NB4 (cell line): ENCODE measurements at regions not wholly inside any gene's neighbourhood (a gene's known extent, or its start where the extent isn't known, plus 50 kb on each side); places are given as distances from the start of the nearest gene placed in this dataset.

Source experiments
- MYC ChIP-seq: IDR thresholded peaks from 2 replicates; pipeline ENCODE4 v1.6.1; 2011; ENCODE audit warnings: low read depth, low read length
- POLR2A ChIP-seq: IDR thresholded peaks from 2 replicates; pipeline ENCODE4 v1.6.1; 2011; ENCODE audit warnings: mild to moderate bottlenecking; ENCODE audit not compliant: insufficient read length; ENCODE audit errors: extremely low read depth
- TF ChIP-seq, protein P1 (sequence below): IDR thresholded peaks from one replicate; pipeline ENCODE4 v1.5.1; 2012; ENCODE audit warnings: low read depth, low read length
- TF ChIP-seq, protein P2 (sequence below): IDR thresholded peaks from 2 replicates; pipeline ENCODE4 v1.6.1; 2011; ENCODE audit warnings: low read depth, low read length

DNA sequence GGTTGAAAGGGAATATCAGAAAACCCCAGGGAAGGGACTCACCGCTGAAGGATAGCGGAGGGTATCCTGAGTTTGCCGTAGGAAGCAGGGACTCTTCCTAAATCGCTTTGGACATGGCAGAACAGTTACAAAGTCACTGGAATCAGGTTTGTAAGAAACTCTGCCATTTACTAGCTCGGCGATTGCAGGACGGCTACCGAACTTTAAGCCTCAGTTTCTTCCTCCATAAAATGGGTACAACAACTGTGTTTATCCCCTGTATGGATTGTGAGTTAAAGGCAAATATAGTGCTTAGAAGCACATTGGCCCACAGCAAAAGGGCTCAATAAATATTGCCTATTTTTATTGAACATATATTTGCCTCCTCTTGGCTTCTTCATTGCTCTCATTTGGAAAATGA lies 90.6 kb downstream of the MAF start:
- TF ChIP-seq, protein P1, sequence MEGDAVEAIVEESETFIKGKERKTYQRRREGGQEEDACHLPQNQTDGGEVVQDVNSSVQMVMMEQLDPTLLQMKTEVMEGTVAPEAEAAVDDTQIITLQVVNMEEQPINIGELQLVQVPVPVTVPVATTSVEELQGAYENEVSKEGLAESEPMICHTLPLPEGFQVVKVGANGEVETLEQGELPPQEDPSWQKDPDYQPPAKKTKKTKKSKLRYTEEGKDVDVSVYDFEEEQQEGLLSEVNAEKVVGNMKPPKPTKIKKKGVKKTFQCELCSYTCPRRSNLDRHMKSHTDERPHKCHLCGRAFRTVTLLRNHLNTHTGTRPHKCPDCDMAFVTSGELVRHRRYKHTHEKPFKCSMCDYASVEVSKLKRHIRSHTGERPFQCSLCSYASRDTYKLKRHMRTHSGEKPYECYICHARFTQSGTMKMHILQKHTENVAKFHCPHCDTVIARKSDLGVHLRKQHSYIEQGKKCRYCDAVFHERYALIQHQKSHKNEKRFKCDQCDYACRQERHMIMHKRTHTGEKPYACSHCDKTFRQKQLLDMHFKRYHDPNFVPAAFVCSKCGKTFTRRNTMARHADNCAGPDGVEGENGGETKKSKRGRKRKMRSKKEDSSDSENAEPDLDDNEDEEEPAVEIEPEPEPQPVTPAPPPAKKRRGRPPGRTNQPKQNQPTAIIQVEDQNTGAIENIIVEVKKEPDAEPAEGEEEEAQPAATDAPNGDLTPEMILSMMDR = no peak
- TF ChIP-seq POLR2A (no peak), MYC (no peak)
- TF ChIP-seq, protein P2, sequence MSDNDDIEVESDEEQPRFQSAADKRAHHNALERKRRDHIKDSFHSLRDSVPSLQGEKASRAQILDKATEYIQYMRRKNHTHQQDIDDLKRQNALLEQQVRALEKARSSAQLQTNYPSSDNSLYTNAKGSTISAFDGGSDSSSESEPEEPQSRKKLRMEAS = no peak
